Type B pancreatic cell (in vitro differentiated cells): ENCODE measurements at regions not wholly inside any gene's neighbourhood (a gene's known extent, or its start where the extent isn't known, plus 50 kb on each side); places are given as distances from the start of the nearest gene placed in this dataset.

ENCODE experiments used
- DNase-seq: peaks from one replicate; pipeline ENCODE4 v3.0.0; 2021; ENCODE audit warnings: mixed read lengths; ENCODE audit not compliant: unreplicated experiment; ENCODE audit errors: extremely low spot score
- H3K27ac Mint-ChIP-seq: 2 replicates; pipeline ENCODE4 v1.8.0; 2021; ENCODE audit warnings: mild to moderate bottlenecking, mixed read lengths
- H3K27me3 Mint-ChIP-seq: 2 replicates; pipeline ENCODE4 v1.8.0; 2021; ENCODE audit warnings: mixed read lengths
- H3K36me3 Mint-ChIP-seq: 2 replicates; pipeline ENCODE4 v1.8.0; 2021; ENCODE audit warnings: mixed read lengths
- H3K4me1 Mint-ChIP-seq: one replicate; pipeline ENCODE4 v1.8.0; 2021; ENCODE audit warnings: mixed read lengths; ENCODE audit not compliant: unreplicated experiment
- H3K4me3 Mint-ChIP-seq: 2 replicates; pipeline ENCODE4 v1.8.0; 2021; ENCODE audit warnings: mild to moderate bottlenecking, mixed read lengths
- H3K9me3 Mint-ChIP-seq: 2 replicates; pipeline ENCODE4 v1.8.0; 2021; ENCODE audit warnings: mixed read lengths
- CTCF ChIP-seq: fragments of 200-600 bp; sonication (generic); conservative IDR thresholded peaks from 2 replicates; pipeline ENCODE4 v1.5.0; 2021; ENCODE audit warnings: antibody characterized with exemption, mild to moderate bottlenecking

GRCh38 chr3:30350901-30351300 is 255.5 kb upstream of the TGFBR2 start:
- H3K4me3 Mint-ChIP-seq: no peak overlapping the region
- H3K9me3 Mint-ChIP-seq: no peaks in the 10 kb centered on the region
- H3K4me1 Mint-ChIP-seq: peaks cover 18% of the 10 kb centered on the region
- no peaks in the 10 kb centered on the region for H3K36me3 Mint-ChIP-seq
- TF ChIP-seq CTCF: no peak
- H3K27me3 Mint-ChIP-seq: no peaks in the 10 kb centered on the region
- no peak overlapping the region for H3K27ac Mint-ChIP-seq
- no peak for DNase-seq

GRCh38 chr3:30352410-30353318 is 253.7 kb upstream of the TGFBR2 start:
- no peaks in the 10 kb centered on the region for H3K27me3 Mint-ChIP-seq
- no peak for DNase-seq
- H3K4me3 Mint-ChIP-seq: no peak overlapping the region
- H3K9me3 Mint-ChIP-seq: no peaks in the 10 kb centered on the region
- no peaks in the 10 kb centered on the region for H3K36me3 Mint-ChIP-seq
- no peak overlapping the region for H3K27ac Mint-ChIP-seq
- H3K4me1 Mint-ChIP-seq: peaks cover 17% of the 10 kb centered on the region
- no peak for TF ChIP-seq CTCF

GRCh38 chr3:30353711-30354467 is 252.5 kb upstream of the TGFBR2 start:
- no peak for DNase-seq
- H3K4me3 Mint-ChIP-seq: no peak overlapping the region
- peaks cover 21% of the 10 kb centered on the region for H3K4me1 Mint-ChIP-seq
- H3K9me3 Mint-ChIP-seq: no peaks in the 10 kb centered on the region
- H3K36me3 Mint-ChIP-seq: no peaks in the 10 kb centered on the region
- H3K27ac Mint-ChIP-seq: no peak overlapping the region
- no peak for TF ChIP-seq CTCF
- H3K27me3 Mint-ChIP-seq: no peaks in the 10 kb centered on the region

GRCh38 chr3:30354513-30354912 is 251.9 kb upstream of the TGFBR2 start:
- H3K27me3 Mint-ChIP-seq: no peaks in the 10 kb centered on the region
- peaks cover 18% of the 10 kb centered on the region for H3K4me1 Mint-ChIP-seq
- no peaks in the 10 kb centered on the region for H3K36me3 Mint-ChIP-seq
- H3K27ac Mint-ChIP-seq: no peak overlapping the region
- no peak for DNase-seq
- H3K9me3 Mint-ChIP-seq: no peaks in the 10 kb centered on the region
- TF ChIP-seq CTCF: no peak
- no peak overlapping the region for H3K4me3 Mint-ChIP-seq

DNA sequence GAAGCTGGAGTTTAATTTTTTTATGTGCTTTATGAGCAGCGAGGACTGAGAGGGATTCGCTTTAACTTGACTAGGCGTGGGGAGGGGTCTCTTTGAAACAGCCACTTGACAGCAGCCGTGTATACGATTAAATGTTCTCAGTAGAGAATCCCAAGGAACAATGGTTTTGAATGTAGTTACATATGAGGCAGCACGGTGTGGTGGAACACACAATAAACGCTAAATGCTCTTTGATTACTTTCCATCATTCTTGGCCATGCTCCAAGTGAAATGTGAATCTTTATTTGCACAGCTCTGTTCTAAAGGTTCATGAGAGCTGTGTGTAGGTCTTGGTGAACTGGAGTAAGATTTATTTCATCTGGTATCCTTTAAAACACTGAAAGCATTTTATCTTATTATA is 251.4 kb upstream of the TGFBR2 start:
- H3K27ac Mint-ChIP-seq: no peak overlapping the region
- DNase-seq: no peak
- no peaks in the 10 kb centered on the region for H3K36me3 Mint-ChIP-seq
- no peaks in the 10 kb centered on the region for H3K27me3 Mint-ChIP-seq
- H3K4me1 Mint-ChIP-seq: peaks cover 17% of the 10 kb centered on the region
- no peak for TF ChIP-seq CTCF
- H3K4me3 Mint-ChIP-seq: no peak overlapping the region
- no peaks in the 10 kb centered on the region for H3K9me3 Mint-ChIP-seq
